ENCODE measurements at regions not wholly inside any gene's neighbourhood (a gene's known extent, or its start where the extent isn't known, plus 50 kb on each side); places are given as distances from the start of the nearest gene placed in this dataset.

GRCh38 chr12:43117226-43117930 is 434.6 kb downstream of the ADAMTS20 start:
- H3K79me1 ChIP-seq (replicated peaks; ENCODE audit: low read length, poor library complexity, severe bottlenecking) = no peaks in the 10 kb centered on the region
- H3K4me3 ChIP-seq (ENCODE audit: insufficient read depth in 1 of 2, low read depth in 1 of 2, low read length in 2 of 2) = no peak overlapping the region
- no peaks in the 10 kb centered on the region for H3K4me1 ChIP-seq (ENCODE audit: control insufficient read depth, insufficient read depth, low read depth, low read length)
- peaks cover 5% of the 10 kb centered on the region for H3K9me3 ChIP-seq (ENCODE audit: control insufficient read depth, low read length)
- DNase-seq = no peak
- H2BK15ac ChIP-seq (ENCODE audit: low read depth, poor library complexity, severe bottlenecking) = no peak overlapping the region
- H4K91ac ChIP-seq (ENCODE audit: low read length) = no peak overlapping the region
- H2AFZ ChIP-seq (ENCODE audit: low read depth, low read length) = no peak overlapping the region
- H3K27ac ChIP-seq (ENCODE audit: low read length, poor library complexity, severe bottlenecking) = no peak overlapping the region
- H3K4ac ChIP-seq (ENCODE audit: low read depth in 1 of 2, low read length in 2 of 2) = no peak overlapping the region
- H4K8ac ChIP-seq (ENCODE audit: low read length) = no peak overlapping the region
- H2AK5ac ChIP-seq (ENCODE audit: low read length, severe bottlenecking) = no peak overlapping the region
- no peak overlapping the region for H2BK120ac ChIP-seq (ENCODE audit: low read depth, low read length)
- H3K9ac ChIP-seq (ENCODE audit: low read length) = no peak overlapping the region
- WGBS = 71% methylated on average over 2 of the region's 3 CpGs
- no peaks in the 10 kb centered on the region for H3K36me3 ChIP-seq (ENCODE audit: control insufficient read depth in 1 of 2, insufficient read depth in 2 of 2, low read depth in 1 of 2, low read length in 2 of 2)
- no peak overlapping the region for H3K18ac ChIP-seq (ENCODE audit: low read depth in 1 of 2, low read length in 2 of 2)
- no peak overlapping the region for H2BK5ac ChIP-seq (ENCODE audit: low read depth, low read length, poor library complexity, severe bottlenecking)
- no peak overlapping the region for H2BK12ac ChIP-seq (ENCODE audit: low read length in 2 of 2)
- no peak overlapping the region for H3K4me2 ChIP-seq (ENCODE audit: low read length, poor library complexity, severe bottlenecking)
- H3K14ac ChIP-seq (ENCODE audit: low read length in 2 of 2) = no peak overlapping the region
- no peak overlapping the region for H3K23ac ChIP-seq (ENCODE audit: low read length in 2 of 2)
- H3K27me3 ChIP-seq (ENCODE audit: control insufficient read depth in 1 of 2, insufficient read depth in 1 of 2, low read length in 2 of 2) = no peaks in the 10 kb centered on the region

- H4K91ac ChIP-seq (ENCODE audit: low read length) = no peak overlapping the region
- no peak overlapping the region for H2BK15ac ChIP-seq (ENCODE audit: low read depth, poor library complexity, severe bottlenecking)
- H2BK5ac ChIP-seq (ENCODE audit: low read depth, low read length, poor library complexity, severe bottlenecking) = no peak overlapping the region
- H3K4me2 ChIP-seq (ENCODE audit: low read length, poor library complexity, severe bottlenecking) = no peak overlapping the region
- H3K27me3 ChIP-seq (ENCODE audit: control insufficient read depth in 1 of 2, insufficient read depth in 1 of 2, low read length in 2 of 2) = no peaks in the 10 kb centered on the region
- no peak overlapping the region for H2BK120ac ChIP-seq (ENCODE audit: low read depth, low read length)
- H3K9me3 ChIP-seq (ENCODE audit: control insufficient read depth, low read length) = peaks cover 5% of the 10 kb centered on the region
- H3K9ac ChIP-seq (ENCODE audit: low read length) = no peak overlapping the region
- WGBS = 97% methylated on average over 4 of the region's 4 CpGs
- no peaks in the 10 kb centered on the region for H3K4me1 ChIP-seq (ENCODE audit: control insufficient read depth, insufficient read depth, low read depth, low read length)
- H3K14ac ChIP-seq (ENCODE audit: low read length in 2 of 2) = no peak overlapping the region
- no peaks in the 10 kb centered on the region for H3K79me1 ChIP-seq (replicated peaks; ENCODE audit: low read length, poor library complexity, severe bottlenecking)
- H3K4me3 ChIP-seq (ENCODE audit: insufficient read depth in 1 of 2, low read depth in 1 of 2, low read length in 2 of 2) = no peak overlapping the region
- H3K4ac ChIP-seq (ENCODE audit: low read depth in 1 of 2, low read length in 2 of 2) = no peak overlapping the region
- DNase-seq = no peak
- no peak overlapping the region for H2BK12ac ChIP-seq (ENCODE audit: low read length in 2 of 2)
- H3K27ac ChIP-seq (ENCODE audit: low read length, poor library complexity, severe bottlenecking) = no peak overlapping the region
- no peak overlapping the region for H4K8ac ChIP-seq (ENCODE audit: low read length)
- no peak overlapping the region for H2AK5ac ChIP-seq (ENCODE audit: low read length, severe bottlenecking)
- H3K18ac ChIP-seq (ENCODE audit: low read depth in 1 of 2, low read length in 2 of 2) = no peak overlapping the region
- no peak overlapping the region for H2AFZ ChIP-seq (ENCODE audit: low read depth, low read length)
- H3K23ac ChIP-seq (ENCODE audit: low read length in 2 of 2) = no peak overlapping the region
- H3K36me3 ChIP-seq (ENCODE audit: control insufficient read depth in 1 of 2, insufficient read depth in 2 of 2, low read depth in 1 of 2, low read length in 2 of 2) = no peaks in the 10 kb centered on the region
Measured at GRCh38 chr12:43115441-43116160, 436.4 kb downstream of the ADAMTS20 start.

- Histone ChIP-seq H4K91ac (ENCODE audit: low read length) (no peak overlapping the region), H3K23ac (ENCODE audit: low read length in 2 of 2) (no peak overlapping the region), H2BK15ac (ENCODE audit: low read depth, poor library complexity, severe bottlenecking) (no peak overlapping the region), H2BK120ac (ENCODE audit: low read depth, low read length) (no peak overlapping the region), H3K4me3 (ENCODE audit: insufficient read depth in 1 of 2, low read depth in 1 of 2, low read length in 2 of 2) (no peak overlapping the region), H2AFZ (ENCODE audit: low read depth, low read length) (no peak overlapping the region), H3K4me1 (ENCODE audit: control insufficient read depth, insufficient read depth, low read depth, low read length) (no peaks in the 10 kb centered on the region), H2BK12ac (ENCODE audit: low read length in 2 of 2) (no peak overlapping the region), H3K27ac (ENCODE audit: low read length, poor library complexity, severe bottlenecking) (no peak overlapping the region), H3K4ac (ENCODE audit: low read depth in 1 of 2, low read length in 2 of 2) (no peak overlapping the region), H3K4me2 (ENCODE audit: low read length, poor library complexity, severe bottlenecking) (no peak overlapping the region), H3K9ac (ENCODE audit: low read length) (no peak overlapping the region), H3K79me1 (replicated peaks; ENCODE audit: low read length, poor library complexity, severe bottlenecking) (no peaks in the 10 kb centered on the region), H2AK5ac (ENCODE audit: low read length, severe bottlenecking) (no peak overlapping the region), H3K14ac (ENCODE audit: low read length in 2 of 2) (no peak overlapping the region), H2BK5ac (ENCODE audit: low read depth, low read length, poor library complexity, severe bottlenecking) (no peak overlapping the region), H4K8ac (ENCODE audit: low read length) (no peak overlapping the region), H3K27me3 (ENCODE audit: control insufficient read depth in 1 of 2, insufficient read depth in 1 of 2, low read length in 2 of 2) (no peaks in the 10 kb centered on the region), H3K18ac (ENCODE audit: low read depth in 1 of 2, low read length in 2 of 2) (no peak overlapping the region), H3K36me3 (ENCODE audit: control insufficient read depth in 1 of 2, insufficient read depth in 2 of 2, low read depth in 1 of 2, low read length in 2 of 2) (no peaks in the 10 kb centered on the region), H3K9me3 (ENCODE audit: control insufficient read depth, low read length) (peaks cover 5% of the 10 kb centered on the region)
- WGBS = no CpG with 5 or more reads among the region's 3 CpGs
- no peak for DNase-seq
Measured at GRCh38 chr12:43114316-43114715, 437.7 kb downstream of the ADAMTS20 start.

- Histone ChIP-seq H3K9ac (ENCODE audit: low read length) (peak overlapping the region; percentile 13), H2BK12ac (ENCODE audit: low read length in 2 of 2) (no peak overlapping the region), H3K4me3 (ENCODE audit: insufficient read depth in 1 of 2, low read depth in 1 of 2, low read length in 2 of 2) (no peak overlapping the region), H4K91ac (ENCODE audit: low read length) (no peak overlapping the region), H2AFZ (ENCODE audit: low read depth, low read length) (no peak overlapping the region), H3K36me3 (ENCODE audit: control insufficient read depth in 1 of 2, insufficient read depth in 2 of 2, low read depth in 1 of 2, low read length in 2 of 2) (no peaks in the 10 kb centered on the region), H3K27ac (ENCODE audit: low read length, poor library complexity, severe bottlenecking) (no peak overlapping the region), H3K9me3 (ENCODE audit: control insufficient read depth, low read length) (no peaks in the 10 kb centered on the region), H3K79me1 (replicated peaks; ENCODE audit: low read length, poor library complexity, severe bottlenecking) (no peaks in the 10 kb centered on the region), H3K23ac (ENCODE audit: low read length in 2 of 2) (no peak overlapping the region), H3K18ac (ENCODE audit: low read depth in 1 of 2, low read length in 2 of 2) (no peak overlapping the region), H3K4ac (ENCODE audit: low read depth in 1 of 2, low read length in 2 of 2) (no peak overlapping the region), H2BK5ac (ENCODE audit: low read depth, low read length, poor library complexity, severe bottlenecking) (no peak overlapping the region), H4K8ac (ENCODE audit: low read length) (no peak overlapping the region), H3K14ac (ENCODE audit: low read length in 2 of 2) (no peak overlapping the region), H3K4me1 (ENCODE audit: control insufficient read depth, insufficient read depth, low read depth, low read length) (no peaks in the 10 kb centered on the region), H2BK15ac (ENCODE audit: low read depth, poor library complexity, severe bottlenecking) (no peak overlapping the region), H3K27me3 (ENCODE audit: control insufficient read depth in 1 of 2, insufficient read depth in 1 of 2, low read length in 2 of 2) (no peaks in the 10 kb centered on the region), H2AK5ac (ENCODE audit: low read length, severe bottlenecking) (no peak overlapping the region), H2BK120ac (ENCODE audit: low read depth, low read length) (no peak overlapping the region), H3K4me2 (ENCODE audit: low read length, poor library complexity, severe bottlenecking) (no peak overlapping the region)
- 90% methylated on average over 3 of the region's 4 CpGs for whole genome bisulfite sequencing
- no peak for DNase-seq
Measured at GRCh38 chr12:43113616-43114015, 438.4 kb downstream of the ADAMTS20 start.
